PC-3 (cell line): ENCODE measurements at regions not wholly inside any gene's neighbourhood (a gene's known extent, or its start where the extent isn't known, plus 50 kb on each side); places are given as distances from the start of the nearest gene placed in this dataset.

Experiments
- ATAC-seq: fragments of 200-7000 bp; cut with Tn5 transposase; 2 replicates; pipeline ENCODE4 v1.9.1; 2020; ENCODE audit warnings: mild to moderate bottlenecking, moderate library complexity
- BruUV-seq: library from RNA; stranded (reverse); fragments of 400-500 nt; replicated peaks from 2 replicates; lab custom pipeline; 2021; lab: Mats Ljungman, UMichigan
- CTCF ChIA-PET: fragments of 300-600 bp; sonication (Branson Sonifier 250); formaldehyde crosslinking; loops from one replicate; lab custom pipeline; 2022; ENCODE audit warnings: antibody characterized with exemption; lab: Charles Lee
- POLR2A ChIA-PET: fragments of 300-600 bp; sonication (Branson Sonifier 250); formaldehyde crosslinking; loops from one replicate; lab custom pipeline; 2022; ENCODE audit warnings: antibody characterized with exemption; ENCODE audit not compliant: unreplicated experiment; lab: Charles Lee
- DNase-seq: peaks from one replicate; pipeline ENCODE4 v3.0.0-alpha.2; 2015
- H2AFZ ChIP-seq: fragments of 300-600 bp; sonication (generic); 2 replicates; pipeline ENCODE4 v1.6.0; 2016; ENCODE audit warnings: antibody characterized with exemption, low read length
- H3F3A ChIP-seq: fragments of 300-600 bp; sonication (generic); one replicate; pipeline ENCODE4 v1.6.0; 2017; ENCODE audit warnings: antibody characterized with exemption, low read length, control low read depth, mild to moderate bottlenecking; ENCODE audit not compliant: unreplicated experiment
- H3K27ac ChIP-seq: fragments of 300-600 bp; sonication (generic); 2 replicates; pipeline ENCODE4 v1.5.1; 2016; ENCODE audit warnings: mild to moderate bottlenecking, low read length
- H3K27me3 ChIP-seq: fragments of 300-600 bp; sonication (generic); 2 replicates; pipeline ENCODE4 v1.6.1; 2016; ENCODE audit warnings: low read length, mixed read lengths
- H3K36me3 ChIP-seq: fragments of 300-600 bp; sonication (generic); 2 replicates; pipeline ENCODE4 v1.6.1; 2016; ENCODE audit warnings: low read depth, mixed run types, low read length, mixed read lengths
- H3K4me1 ChIP-seq: fragments of 300-600 bp; sonication (generic); 2 replicates; pipeline ENCODE4 v1.5.1; 2016; ENCODE audit warnings: low read length; ENCODE audit not compliant: insufficient read depth
- H3K4me2 ChIP-seq: fragments of 300-600 bp; sonication (generic); 2 replicates; pipeline ENCODE4 v1.6.0; 2016; ENCODE audit warnings: low read length
- H3K4me3 ChIP-seq: fragments of 300-600 bp; sonication (generic); 2 replicates; pipeline ENCODE4 v1.5.1; 2016; ENCODE audit warnings: mild to moderate bottlenecking, low read length, mixed read lengths
- H3K79me2 ChIP-seq: fragments of 300-600 bp; sonication (generic); 2 replicates; pipeline ENCODE4 v1.6.1; 2017; ENCODE audit warnings: low read length, mixed read lengths
- H3K9ac ChIP-seq: fragments of 300-600 bp; sonication (generic); 2 replicates; pipeline ENCODE4 v1.6.0; 2016; ENCODE audit warnings: mild to moderate bottlenecking, low read length
- H3K9me2 ChIP-seq: fragments of 300-600 bp; sonication (generic); replicated peaks from 2 replicates; pipeline ENCODE4 v1.6.1; 2016; ENCODE audit warnings: mixed run types, low read length, mixed read lengths
- H3K9me3 ChIP-seq: fragments of 300-600 bp; sonication (generic); 2 replicates; pipeline ENCODE4 v1.6.1; 2016; ENCODE audit warnings: low read length, mixed read lengths
- H4K20me1 ChIP-seq: fragments of 300-600 bp; sonication (generic); 2 replicates; pipeline ENCODE4 v1.6.1; 2016; ENCODE audit warnings: low read length, mixed read lengths
- EZH2 ChIP-seq: fragments of 300-600 bp; sonication (generic); IDR thresholded peaks from one replicate; pipeline ENCODE4 v1.6.1; 2017; ENCODE audit warnings: antibody characterized with exemption, mild to moderate bottlenecking, low read length; ENCODE audit not compliant: unreplicated experiment
- EZH2phosphoT487 ChIP-seq: fragments of 300-600 bp; sonication (generic); IDR thresholded peaks from 2 replicates; pipeline ENCODE4 v1.6.1; 2018; ENCODE audit warnings: mild to moderate bottlenecking, antibody characterized with exemption, low read length, borderline replicate concordance
- intact Hi-C: fragments of 100-400 bp; cut with micrococcal nuclease; formaldehyde crosslinking; loops from 2 replicates; pipeline ENCODE4 v1.9.0; 2023
- TF ChIP-seq, protein P1 (sequence below): fragments of 300-600 bp; sonication (generic); conservative IDR thresholded peaks from 2 replicates; pipeline ENCODE4 v1.5.1; 2017; ENCODE audit warnings: antibody characterized with exemption, low read depth, mild to moderate bottlenecking, low read length

DNA sequence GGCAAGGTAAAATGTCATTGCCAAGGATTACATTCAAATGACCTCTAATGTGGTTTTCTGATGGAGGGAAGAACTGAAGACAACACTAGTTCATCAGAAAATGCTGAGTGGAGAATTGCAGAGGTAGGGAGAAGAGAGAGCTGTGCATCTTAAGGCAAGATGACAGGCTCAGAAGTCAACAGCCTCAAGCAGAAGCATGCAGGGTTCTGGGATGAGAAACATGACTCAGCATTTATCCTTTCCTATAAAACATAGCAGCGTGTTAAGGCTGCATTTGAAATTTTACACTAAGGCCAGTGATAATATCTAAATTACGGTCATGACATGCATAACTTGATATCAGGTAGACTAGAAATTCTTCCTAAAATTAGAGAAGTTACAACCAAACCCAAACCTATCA is 53.7 kb upstream of the DYRK2 start:
- H3K9me3 ChIP-seq: no peaks in the 10 kb centered on the region
- no peaks in the 10 kb centered on the region for H3K27me3 ChIP-seq
- no peak overlapping the region for H3K4me3 ChIP-seq
- no peaks in the 10 kb centered on the region for H3F3A ChIP-seq
- no peaks in the 10 kb centered on the region for H3K79me2 ChIP-seq
- peaks cover 37% of the 10 kb centered on the region for H3K4me1 ChIP-seq
- H3K36me3 ChIP-seq: no peaks in the 10 kb centered on the region
- H4K20me1 ChIP-seq: no peaks in the 10 kb centered on the region
- DNase-seq (peak; percentile 38), ATAC-seq (no peak)
- no peak overlapping the region for H2AFZ ChIP-seq
- H3K9me2 ChIP-seq: no peaks in the 10 kb centered on the region
- no peak overlapping the region for H3K27ac ChIP-seq
- ChIA-PET CTCF (no interaction called here), POLR2A (no interaction called here)
- H3K9ac ChIP-seq: no peak overlapping the region
- intact Hi-C loops: loop anchor here (5.0 kb wide), 1 partner anchor 52 kb away; the partner anchor contains the start of gene DYRK2
- TF ChIP-seq EZH2phosphoT487: no peak
- TF ChIP-seq, protein P1, sequence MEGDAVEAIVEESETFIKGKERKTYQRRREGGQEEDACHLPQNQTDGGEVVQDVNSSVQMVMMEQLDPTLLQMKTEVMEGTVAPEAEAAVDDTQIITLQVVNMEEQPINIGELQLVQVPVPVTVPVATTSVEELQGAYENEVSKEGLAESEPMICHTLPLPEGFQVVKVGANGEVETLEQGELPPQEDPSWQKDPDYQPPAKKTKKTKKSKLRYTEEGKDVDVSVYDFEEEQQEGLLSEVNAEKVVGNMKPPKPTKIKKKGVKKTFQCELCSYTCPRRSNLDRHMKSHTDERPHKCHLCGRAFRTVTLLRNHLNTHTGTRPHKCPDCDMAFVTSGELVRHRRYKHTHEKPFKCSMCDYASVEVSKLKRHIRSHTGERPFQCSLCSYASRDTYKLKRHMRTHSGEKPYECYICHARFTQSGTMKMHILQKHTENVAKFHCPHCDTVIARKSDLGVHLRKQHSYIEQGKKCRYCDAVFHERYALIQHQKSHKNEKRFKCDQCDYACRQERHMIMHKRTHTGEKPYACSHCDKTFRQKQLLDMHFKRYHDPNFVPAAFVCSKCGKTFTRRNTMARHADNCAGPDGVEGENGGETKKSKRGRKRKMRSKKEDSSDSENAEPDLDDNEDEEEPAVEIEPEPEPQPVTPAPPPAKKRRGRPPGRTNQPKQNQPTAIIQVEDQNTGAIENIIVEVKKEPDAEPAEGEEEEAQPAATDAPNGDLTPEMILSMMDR: no peak
- TF ChIP-seq EZH2: no peak
- no TSS peak for BruUV-seq
- H3K4me2 ChIP-seq: no peak overlapping the region

DNA sequence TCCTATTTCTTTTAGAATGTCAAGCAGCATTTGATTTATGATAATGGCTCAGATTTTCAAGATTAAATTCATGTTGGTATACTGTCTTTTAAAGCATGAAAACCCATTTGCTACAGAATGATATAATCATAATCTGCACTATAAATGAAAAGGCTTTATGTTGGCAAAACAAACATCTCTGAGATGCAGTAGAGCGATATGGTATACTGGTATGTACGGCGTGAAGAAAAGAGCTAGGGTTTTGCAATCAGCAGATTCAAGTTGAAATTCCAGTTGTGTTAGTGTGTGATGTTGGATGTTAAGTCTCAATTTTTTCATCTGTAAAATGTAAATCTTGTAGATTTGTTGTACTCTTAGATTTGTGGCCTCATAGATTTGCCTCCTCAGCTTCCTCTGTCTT is 53.2 kb upstream of the DYRK2 start:
- H3K27me3 ChIP-seq: no peaks in the 10 kb centered on the region
- intact Hi-C loops: no loop called here
- no peaks in the 10 kb centered on the region for H3K9me3 ChIP-seq
- H3K4me1 ChIP-seq: peaks cover 37% of the 10 kb centered on the region
- ATAC-seq (no peak), DNase-seq (no peak)
- H3K4me2 ChIP-seq: no peak overlapping the region
- H3K9ac ChIP-seq: no peak overlapping the region
- no TSS peak for BruUV-seq
- H3K36me3 ChIP-seq: no peaks in the 10 kb centered on the region
- CTCF ChIA-PET: no interaction called here
- no peaks in the 10 kb centered on the region for H3K79me2 ChIP-seq
- no peak overlapping the region for H3K27ac ChIP-seq
- POLR2A ChIA-PET: no interaction called here
- H3K9me2 ChIP-seq: no peaks in the 10 kb centered on the region
- H3K4me3 ChIP-seq: no peak overlapping the region
- TF ChIP-seq EZH2 (no peak), EZH2phosphoT487 (no peak)
- TF ChIP-seq, protein P1: no peak
- no peaks in the 10 kb centered on the region for H3F3A ChIP-seq
- H2AFZ ChIP-seq: no peak overlapping the region
- no peaks in the 10 kb centered on the region for H4K20me1 ChIP-seq

DNA sequence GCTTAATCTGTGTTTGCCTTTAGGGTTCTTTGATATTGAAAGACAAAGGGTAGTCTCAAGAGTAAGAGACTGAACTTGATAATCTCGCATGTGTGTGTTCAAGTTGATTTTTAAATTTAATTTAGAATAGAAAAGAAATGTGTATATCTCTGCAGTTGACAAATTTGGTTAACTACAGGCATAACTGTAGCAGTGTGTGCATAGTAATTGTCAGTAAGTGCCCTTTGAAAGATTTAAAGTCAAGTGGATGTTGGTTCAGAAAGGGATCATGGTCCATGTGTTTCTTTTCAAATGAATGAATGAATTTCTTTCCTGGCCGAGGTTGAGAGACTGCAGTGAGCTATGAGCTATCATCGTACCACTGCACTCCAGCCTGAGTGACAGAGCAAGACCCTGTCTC is 49.9 kb upstream of the DYRK2 start:
- H3K9ac ChIP-seq: no peak overlapping the region
- ChIA-PET CTCF (no interaction called here), POLR2A (no interaction called here)
- H3F3A ChIP-seq: no peaks in the 10 kb centered on the region
- DNase-seq (no peak), ATAC-seq (no peak)
- no peaks in the 10 kb centered on the region for H3K9me3 ChIP-seq
- no peaks in the 10 kb centered on the region for H3K27me3 ChIP-seq
- no peaks in the 10 kb centered on the region for H3K9me2 ChIP-seq
- H3K27ac ChIP-seq: no peak overlapping the region
- no peaks in the 10 kb centered on the region for H3K36me3 ChIP-seq
- no TSS peak for BruUV-seq
- H4K20me1 ChIP-seq: no peaks in the 10 kb centered on the region
- no peak overlapping the region for H3K4me2 ChIP-seq
- no peak overlapping the region for H2AFZ ChIP-seq
- H3K79me2 ChIP-seq: no peaks in the 10 kb centered on the region
- intact Hi-C loops: no loop called here
- TF ChIP-seq, protein P1: no peak
- TF ChIP-seq EZH2: no peak
- no peak for TF ChIP-seq EZH2phosphoT487
- H3K4me1 ChIP-seq: peaks cover 20% of the 10 kb centered on the region
- H3K4me3 ChIP-seq: no peak overlapping the region
